OCI-LY1 (cell line): ENCODE measurements at regions not wholly inside any gene's neighbourhood (a gene's known extent, or its start where the extent isn't known, plus 50 kb on each side); places are given as distances from the start of the nearest gene placed in this dataset.

Experiments
- EZH2 ChIP-seq: fragments of 200-600 bp; sonication (generic), shearing (Covaris generic); IDR thresholded peaks from 2 replicates; pipeline ENCODE4 v1.8.0; 2017; ENCODE audit warnings: borderline replicate concordance, mixed run types, mild to moderate bottlenecking, antibody characterized with exemption, low read length, moderate library complexity, mixed read lengths
- TF ChIP-seq, protein P1 (sequence below): fragments of 200-600 bp; sonication (generic), shearing (Covaris generic); IDR thresholded peaks from 2 replicates; pipeline ENCODE4 v1.5.1; 2017; ENCODE audit warnings: mild to moderate bottlenecking, antibody characterized with exemption, low read length, moderate library complexity, mixed read lengths

DNA sequence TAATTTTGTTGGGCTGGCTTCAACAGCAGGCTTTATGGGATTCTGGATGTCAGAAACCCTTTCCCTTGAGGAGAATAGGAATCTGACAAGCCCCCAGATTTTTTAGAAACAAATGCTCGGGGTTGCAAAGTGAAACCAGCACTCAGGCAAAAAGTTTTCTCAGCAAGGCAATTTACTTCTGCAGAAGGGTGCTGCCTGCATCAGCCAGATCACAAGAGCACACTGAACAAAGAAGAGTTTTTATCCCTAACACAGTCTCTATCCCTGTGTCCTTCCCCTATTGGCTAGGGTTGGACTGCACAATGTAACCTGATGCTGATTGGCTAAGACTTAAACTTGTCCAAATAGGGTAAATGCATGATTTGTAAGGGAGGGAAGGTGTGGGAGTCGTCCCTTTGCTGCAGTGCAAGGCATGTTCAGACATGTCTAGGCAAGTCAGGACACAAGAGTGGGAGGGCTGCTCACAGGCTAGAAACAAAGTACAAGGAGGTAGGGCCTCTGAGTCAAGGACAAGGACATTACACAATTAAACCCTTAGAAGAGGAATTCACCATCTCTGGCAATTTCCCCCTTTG is 175.8 kb downstream of the CCNG2 start:
- TF ChIP-seq, protein P1, sequence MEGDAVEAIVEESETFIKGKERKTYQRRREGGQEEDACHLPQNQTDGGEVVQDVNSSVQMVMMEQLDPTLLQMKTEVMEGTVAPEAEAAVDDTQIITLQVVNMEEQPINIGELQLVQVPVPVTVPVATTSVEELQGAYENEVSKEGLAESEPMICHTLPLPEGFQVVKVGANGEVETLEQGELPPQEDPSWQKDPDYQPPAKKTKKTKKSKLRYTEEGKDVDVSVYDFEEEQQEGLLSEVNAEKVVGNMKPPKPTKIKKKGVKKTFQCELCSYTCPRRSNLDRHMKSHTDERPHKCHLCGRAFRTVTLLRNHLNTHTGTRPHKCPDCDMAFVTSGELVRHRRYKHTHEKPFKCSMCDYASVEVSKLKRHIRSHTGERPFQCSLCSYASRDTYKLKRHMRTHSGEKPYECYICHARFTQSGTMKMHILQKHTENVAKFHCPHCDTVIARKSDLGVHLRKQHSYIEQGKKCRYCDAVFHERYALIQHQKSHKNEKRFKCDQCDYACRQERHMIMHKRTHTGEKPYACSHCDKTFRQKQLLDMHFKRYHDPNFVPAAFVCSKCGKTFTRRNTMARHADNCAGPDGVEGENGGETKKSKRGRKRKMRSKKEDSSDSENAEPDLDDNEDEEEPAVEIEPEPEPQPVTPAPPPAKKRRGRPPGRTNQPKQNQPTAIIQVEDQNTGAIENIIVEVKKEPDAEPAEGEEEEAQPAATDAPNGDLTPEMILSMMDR: no peak
- no peak for TF ChIP-seq EZH2
